ENCODE measurements at regions not wholly inside any gene's neighbourhood (a gene's known extent, or its start where the extent isn't known, plus 50 kb on each side); places are given as distances from the start of the nearest gene placed in this dataset.

GRCh38 chr14:104373855-104374717, 205.5 kb upstream of the C14orf180 start:
- TF ChIP-seq EZH2 (IDR thresholded peaks at IDR 0.05; ENCODE audit: borderline replicate concordance, low read depth, low read length, severe bottlenecking) = no peak
- TF ChIP-seq, protein P1, sequence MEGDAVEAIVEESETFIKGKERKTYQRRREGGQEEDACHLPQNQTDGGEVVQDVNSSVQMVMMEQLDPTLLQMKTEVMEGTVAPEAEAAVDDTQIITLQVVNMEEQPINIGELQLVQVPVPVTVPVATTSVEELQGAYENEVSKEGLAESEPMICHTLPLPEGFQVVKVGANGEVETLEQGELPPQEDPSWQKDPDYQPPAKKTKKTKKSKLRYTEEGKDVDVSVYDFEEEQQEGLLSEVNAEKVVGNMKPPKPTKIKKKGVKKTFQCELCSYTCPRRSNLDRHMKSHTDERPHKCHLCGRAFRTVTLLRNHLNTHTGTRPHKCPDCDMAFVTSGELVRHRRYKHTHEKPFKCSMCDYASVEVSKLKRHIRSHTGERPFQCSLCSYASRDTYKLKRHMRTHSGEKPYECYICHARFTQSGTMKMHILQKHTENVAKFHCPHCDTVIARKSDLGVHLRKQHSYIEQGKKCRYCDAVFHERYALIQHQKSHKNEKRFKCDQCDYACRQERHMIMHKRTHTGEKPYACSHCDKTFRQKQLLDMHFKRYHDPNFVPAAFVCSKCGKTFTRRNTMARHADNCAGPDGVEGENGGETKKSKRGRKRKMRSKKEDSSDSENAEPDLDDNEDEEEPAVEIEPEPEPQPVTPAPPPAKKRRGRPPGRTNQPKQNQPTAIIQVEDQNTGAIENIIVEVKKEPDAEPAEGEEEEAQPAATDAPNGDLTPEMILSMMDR (IDR thresholded peaks at IDR 0.05; ENCODE audit: borderline replicate concordance, extremely low read depth, low read length, poor library complexity, severe bottlenecking) = no peak
